GM12874 (cell line): ENCODE measurements at regions not wholly inside any gene's neighbourhood (a gene's known extent, or its start where the extent isn't known, plus 50 kb on each side); places are given as distances from the start of the nearest gene placed in this dataset.

ENCODE experiments used
- TF ChIP-seq, protein P1 (sequence below): IDR thresholded peaks from 2 replicates; pipeline ENCODE4 v1.5.1; 2011; ENCODE audit warnings: low read depth, mild to moderate bottlenecking, control low read depth, low read length, moderate library complexity; ENCODE audit not compliant: insufficient read depth

DNA sequence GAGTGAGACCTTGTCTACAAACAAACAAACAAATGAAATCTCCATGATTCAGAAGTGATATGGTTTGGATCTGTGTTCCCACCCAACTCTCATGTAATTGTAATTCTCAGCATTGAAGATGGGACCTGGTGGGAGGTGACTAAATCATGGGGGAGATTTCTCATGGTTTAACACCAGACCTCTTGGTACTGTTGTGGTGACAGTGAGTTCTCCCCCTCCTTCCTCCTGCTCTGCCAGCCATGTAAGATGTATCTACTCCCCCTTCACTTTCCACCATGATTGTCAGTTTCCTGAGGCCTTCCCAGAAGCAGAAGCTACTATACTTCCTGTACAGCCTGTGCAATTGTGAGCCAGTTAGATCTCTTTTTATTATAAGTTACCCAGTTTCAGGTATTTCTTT is 438.4 kb upstream of the THBS1 start:
- TF ChIP-seq, protein P1, sequence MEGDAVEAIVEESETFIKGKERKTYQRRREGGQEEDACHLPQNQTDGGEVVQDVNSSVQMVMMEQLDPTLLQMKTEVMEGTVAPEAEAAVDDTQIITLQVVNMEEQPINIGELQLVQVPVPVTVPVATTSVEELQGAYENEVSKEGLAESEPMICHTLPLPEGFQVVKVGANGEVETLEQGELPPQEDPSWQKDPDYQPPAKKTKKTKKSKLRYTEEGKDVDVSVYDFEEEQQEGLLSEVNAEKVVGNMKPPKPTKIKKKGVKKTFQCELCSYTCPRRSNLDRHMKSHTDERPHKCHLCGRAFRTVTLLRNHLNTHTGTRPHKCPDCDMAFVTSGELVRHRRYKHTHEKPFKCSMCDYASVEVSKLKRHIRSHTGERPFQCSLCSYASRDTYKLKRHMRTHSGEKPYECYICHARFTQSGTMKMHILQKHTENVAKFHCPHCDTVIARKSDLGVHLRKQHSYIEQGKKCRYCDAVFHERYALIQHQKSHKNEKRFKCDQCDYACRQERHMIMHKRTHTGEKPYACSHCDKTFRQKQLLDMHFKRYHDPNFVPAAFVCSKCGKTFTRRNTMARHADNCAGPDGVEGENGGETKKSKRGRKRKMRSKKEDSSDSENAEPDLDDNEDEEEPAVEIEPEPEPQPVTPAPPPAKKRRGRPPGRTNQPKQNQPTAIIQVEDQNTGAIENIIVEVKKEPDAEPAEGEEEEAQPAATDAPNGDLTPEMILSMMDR, result no peak

DNA sequence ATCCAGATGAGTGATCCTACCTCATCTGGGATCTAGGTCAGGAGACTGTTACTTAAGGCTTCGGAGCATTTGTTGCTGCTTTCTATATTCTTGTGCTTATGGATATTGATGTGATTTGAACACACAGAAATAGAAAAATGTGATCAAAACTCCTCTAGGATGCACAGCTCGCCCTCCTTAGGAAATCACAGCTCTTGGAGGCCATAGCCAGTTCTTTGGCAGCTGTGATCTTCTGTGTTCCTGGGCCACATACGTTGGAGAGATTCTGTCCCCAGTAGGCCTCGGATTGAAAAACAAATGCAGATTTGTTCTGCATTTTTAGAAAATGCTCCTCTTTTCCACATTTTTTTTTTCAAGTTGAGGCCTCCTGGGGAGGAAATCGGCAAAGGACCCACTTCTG is 437.4 kb upstream of the THBS1 start:
- TF ChIP-seq, protein P1, result no peak

DNA sequence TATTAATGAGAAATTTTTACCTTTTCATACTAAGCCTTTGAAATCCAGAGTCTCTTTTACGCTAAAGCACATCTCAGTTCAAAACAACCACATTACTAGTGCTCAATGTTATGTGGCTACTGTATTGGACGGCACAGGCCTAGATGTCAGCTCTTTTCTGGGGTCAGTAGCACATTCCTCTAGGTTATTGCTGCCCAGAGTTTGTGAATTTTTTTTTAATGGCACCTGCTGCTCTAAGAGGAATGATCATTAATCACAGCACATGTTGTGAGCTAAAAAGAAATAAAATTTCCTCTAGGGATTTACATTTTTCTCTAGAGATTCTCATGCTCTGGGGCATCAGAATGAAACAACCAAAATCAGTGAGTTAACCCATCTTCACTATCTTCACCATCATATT is 436.8 kb upstream of the THBS1 start:
- TF ChIP-seq, protein P1, result no peak

- TF ChIP-seq, protein P1, result no peak
These were observed 436.0 kb upstream of the THBS1 start for GRCh38 chr15:39144613-39145499.

GRCh38 chr15:39145854-39146625 is 434.8 kb upstream of the THBS1 start:
- TF ChIP-seq, protein P1, result no peak

GRCh38 chr15:39149636-39150150 is 431.2 kb upstream of the THBS1 start:
- TF ChIP-seq, protein P1, result no peak

GRCh38 chr15:39151545-39151944 is 429.3 kb upstream of the THBS1 start:
- TF ChIP-seq, protein P1, result no peak
